ENCODE measurements at regions not wholly inside any gene's neighbourhood (a gene's known extent, or its start where the extent isn't known, plus 50 kb on each side); places are given as distances from the start of the nearest gene placed in this dataset.

DNA sequence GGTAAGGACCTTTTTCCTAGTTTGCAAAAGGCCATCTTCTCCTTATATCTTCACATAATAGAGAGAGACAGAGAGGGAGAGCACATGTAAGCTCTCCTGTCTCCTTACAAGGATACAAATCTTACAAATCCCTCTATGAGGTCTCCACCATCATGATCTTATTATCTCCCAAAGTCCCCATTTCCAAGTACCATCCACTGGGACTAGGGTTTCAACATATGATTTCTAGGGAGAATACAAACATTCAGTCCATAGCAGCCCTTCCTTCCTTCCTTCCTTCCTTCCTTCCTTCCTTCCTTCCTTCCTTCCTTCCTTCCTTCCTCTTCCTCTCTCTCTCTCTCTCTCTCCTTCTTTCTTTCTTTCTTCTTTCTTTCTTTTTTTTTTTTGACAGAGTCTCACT is 1132.9 kb upstream of the WWC1 start:
- no peak for DNase-seq

DNA sequence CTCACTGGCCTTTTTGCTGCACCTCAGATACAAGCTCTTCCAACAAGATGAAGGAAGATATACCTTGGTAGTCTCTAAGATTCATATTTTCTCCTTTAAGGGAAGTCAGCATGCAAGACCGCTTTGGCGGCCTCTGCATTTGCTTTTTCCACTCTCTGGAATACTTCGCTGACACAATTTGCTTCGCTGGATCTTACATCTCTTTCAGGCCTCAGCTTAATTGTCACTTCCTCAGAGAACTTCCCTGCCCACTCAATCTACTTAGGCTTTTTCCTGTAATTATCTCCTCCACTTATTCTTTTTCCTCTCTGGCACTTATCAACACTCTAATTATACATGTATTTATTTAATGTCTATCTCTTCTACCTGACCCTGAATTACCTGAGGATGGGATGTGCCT is 1131.1 kb upstream of the WWC1 start:
- no peak for DNase-seq

DNA sequence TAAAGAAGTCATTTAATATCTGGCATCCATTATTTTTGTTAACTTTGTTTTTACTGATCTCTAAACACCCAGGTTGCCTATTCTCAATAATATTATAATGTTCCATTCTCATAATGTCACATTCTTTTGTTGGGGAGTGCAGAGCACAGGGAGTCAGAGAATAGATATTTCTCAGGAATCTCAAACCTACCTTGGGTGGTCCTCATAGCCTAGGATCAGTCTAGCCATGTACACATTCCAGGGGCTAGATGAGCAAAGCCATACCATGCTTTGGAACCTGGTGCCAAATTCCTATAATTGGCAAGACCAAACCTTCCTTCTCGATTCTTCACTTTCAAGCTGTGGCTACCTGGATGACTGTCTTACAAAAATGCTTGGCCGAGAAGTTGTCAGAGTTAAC is 1124.7 kb upstream of the WWC1 start:
- no peak for DNase-seq

DNA sequence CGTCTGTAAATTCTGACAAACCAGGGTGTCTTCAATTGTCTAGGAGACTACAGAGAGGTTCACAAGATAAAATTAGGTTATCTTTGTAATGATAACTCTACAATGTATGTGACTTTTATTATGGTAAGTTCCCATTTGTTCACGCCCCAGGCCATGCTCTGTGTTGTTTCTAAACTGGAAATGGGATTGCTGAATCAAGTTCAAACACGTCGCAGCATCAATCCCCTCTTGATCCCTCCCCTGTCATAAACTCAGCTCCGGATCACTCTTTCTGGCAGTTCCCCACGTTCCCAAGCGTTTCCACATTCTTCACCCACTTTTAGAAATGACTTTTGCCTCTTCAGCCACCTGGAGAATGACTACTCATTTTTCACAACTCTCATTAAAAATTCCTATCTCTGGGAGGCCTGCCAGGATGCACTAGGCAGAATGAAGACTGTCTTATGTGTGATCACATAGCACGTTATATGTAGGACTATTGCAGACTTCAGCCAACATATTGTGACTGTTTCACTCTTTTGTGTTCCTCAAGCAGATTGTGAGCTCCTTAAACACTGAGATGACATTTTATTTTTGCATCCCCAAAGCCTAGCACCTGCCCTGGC is 1124.2 kb upstream of the WWC1 start:
- DNase-seq, result no peak

DNA sequence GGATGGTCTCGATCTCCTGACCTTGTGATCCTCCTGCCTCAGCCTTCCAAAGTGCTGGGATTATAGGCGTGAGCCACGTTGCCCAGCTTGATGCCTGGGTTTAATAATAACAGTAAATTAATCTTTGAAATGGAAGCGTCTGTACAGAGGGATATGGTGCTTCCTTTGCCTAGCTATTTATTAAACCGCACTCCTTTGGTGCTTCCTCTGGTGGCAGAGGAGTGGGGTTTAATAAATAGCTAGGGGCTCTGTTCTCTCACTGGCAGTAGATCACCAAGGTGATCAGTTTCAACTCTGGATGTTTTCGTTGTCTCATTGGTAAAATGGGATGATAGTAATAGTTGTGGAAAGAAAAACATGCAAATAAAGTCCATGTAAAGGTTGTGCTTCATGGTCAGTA is 1122.5 kb upstream of the WWC1 start:
- DNase-seq, result no peak

DNA sequence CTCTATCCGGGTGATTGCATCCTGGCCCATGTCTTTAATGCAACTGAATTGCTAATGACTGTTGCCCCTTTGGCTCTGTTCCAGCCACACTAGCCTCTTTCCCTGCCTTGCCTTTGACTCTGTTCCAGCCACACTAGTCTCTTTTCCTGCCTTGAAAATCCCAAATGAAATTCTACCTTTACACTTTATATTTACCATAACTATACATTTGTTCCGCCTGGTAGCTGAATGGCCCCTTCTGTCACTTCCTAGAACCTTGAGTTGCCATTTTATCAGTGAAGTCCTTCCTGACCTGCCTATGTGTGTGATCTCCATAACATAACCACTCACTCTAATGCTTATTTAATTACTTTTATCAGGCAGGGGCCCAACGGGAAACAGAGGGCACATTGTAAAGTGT is 1120.4 kb upstream of the WWC1 start:
- DNase-seq, result no peak

DNA sequence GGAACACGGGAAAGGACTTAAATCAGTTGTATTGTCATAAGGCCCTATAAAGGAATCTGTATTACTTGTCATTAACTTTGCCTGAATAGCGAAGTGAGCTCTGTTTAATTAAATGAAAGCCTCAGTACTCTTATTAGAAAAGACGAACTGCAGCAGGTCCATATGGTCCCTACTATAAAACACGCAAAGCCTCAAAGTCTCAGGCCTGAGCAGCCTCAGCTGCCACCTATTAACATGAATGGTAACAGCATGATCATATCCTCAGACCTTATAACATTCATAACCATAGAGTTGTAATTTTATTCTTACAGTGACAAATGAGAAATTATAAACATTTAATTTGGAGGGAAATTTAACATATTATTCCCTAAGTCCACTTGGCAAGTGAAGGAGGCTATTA is 1113.7 kb upstream of the WWC1 start:
- DNase-seq, result no peak

DNA sequence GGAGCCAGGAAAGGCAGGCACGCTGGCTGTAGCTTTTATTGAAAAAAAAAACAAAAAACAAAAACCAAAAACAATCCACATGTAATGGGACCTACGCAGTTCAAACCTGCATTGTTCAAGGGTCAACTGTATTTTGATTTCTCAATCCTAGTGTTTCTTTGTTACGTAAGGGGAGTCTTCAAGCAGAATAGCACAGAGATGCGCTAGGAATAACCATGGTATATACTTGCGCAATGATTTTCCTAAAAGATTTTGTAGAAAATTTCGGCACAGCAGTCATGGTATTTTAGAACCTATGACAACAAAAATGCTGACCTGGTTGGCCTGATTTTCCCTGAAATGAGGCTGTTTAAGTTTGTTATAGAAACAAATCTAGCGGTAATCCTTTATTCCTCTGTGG is 1110.5 kb upstream of the WWC1 start:
- DNase-seq, result no peak

DNA sequence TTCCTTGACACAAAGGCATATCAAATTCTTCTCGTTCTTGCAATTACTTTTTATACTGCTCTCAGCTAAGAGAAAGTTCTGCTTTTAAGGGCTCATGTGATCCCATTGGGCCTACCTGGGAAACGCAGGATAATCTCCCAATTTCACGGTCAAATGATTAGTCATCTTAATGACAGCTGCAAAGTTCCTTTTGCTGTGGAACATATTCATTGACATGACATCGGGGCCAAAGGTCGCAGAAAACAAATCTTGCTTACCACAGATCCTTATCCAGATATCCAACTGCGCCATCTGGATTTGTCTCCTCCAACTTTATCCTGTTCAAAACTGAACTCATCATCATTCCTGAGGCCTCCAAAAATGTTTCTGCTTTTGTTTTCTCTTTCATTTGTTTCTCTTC is 1085.6 kb upstream of the WWC1 start:
- no peak for DNase-seq

DNA sequence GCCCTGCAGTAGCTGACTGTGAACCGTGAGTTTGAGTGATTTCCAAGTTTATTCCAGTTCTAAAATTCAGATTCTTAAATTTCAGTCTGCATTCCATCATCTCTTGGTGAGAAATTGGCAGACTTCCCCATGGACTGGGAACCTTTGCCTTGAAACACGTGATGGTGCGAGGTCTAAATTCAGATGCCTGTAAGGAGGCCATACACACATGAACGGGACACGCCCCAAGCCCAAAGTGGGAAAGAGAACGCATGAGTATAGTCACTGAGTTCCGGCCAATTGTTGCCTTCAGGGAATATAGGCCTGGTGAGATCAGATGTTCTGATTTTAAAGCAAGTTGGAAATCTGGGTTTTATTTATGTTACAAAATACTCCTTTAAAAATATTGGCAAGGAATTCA is 1084.4 kb upstream of the WWC1 start:
- no peak for DNase-seq

DNA sequence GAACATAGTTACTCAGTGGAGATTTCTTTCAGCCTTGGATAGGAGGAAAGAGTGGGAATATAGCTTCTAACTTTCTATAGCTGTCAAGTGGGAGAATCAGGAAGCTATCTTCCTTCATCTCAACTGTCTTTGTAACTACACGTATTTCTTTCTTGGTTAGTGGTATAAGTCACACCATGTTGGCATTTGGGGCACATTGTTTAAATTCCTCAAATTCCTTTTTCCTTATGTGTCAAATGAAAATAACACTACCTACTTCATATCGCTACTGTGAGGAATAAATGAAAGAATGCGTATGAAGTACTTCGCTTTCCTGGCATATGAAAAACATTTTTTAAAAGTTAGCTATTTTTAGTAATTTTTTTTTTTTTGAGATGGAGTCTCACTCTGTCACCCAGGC is 1082.5 kb upstream of the WWC1 start:
- no peak for DNase-seq

DNA sequence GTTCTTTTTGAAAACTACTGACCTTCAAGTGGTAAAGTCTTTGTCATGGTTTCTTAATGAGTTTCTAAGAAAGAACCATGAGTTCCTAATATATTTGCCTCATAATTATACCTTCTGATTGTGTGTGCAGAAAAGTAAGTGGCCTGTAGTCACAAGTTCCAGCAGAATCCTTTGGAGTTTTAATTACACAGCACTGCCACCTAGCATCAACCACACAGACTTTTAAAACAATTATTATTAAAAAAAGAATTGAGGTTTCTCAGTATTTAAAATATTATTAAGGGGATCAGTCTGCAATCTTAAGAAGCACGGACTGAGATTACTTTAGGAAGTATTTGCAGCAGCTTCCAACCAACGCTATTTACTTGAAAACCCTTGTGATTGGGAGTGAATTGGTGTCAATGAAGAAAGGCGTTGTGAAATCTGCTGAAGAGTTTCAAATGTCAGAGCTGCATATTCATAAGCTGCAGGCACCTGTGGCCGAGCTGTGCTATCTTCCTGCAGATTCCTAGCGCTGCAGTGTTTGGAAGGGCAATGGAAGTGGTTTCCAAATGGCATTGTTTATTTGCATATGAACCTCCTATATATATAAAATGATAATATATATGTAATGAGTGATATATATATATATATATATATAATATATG is 1074.2 kb upstream of the WWC1 start:
- DNase-seq, result no peak

DNA sequence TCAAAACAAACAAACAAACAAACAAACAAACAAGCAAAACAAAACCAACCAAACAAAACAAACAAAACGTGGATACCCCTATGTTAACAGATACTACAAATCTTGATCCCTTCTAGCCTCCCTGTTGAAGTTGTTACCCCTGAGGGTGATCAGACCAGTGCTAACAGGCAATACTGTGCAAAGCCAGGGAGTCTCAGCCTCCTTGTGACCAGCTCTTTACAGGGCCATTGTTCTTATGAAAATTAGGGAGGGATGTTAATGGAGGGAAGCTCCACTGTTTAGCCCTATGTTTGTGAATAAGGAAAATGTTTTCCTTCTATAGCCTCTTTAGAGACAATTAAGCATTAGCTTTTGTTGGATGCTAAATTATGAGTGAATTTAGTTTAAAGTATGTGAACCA is 1072.1 kb upstream of the WWC1 start:
- no peak for DNase-seq

DNA sequence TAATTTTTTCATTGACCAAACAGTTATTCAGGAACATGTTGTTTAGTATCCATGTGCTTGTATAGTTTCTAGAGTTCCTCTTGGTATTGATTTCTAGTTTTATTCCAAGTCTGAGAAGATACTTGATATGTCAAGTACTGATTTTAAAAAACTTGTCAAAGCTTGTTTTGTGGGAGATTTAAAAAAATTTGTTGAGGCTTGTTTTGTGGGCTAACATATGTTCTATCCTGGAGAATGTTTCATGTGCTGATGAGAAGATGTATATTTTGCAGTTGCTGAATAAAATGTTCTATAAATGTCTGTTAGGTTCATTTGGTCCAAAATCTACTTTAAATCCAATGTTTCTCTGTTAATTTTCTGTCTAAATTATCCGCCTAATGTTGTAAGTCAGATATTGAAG is 1065.1 kb upstream of the WWC1 start:
- no peak for DNase-seq

DNA sequence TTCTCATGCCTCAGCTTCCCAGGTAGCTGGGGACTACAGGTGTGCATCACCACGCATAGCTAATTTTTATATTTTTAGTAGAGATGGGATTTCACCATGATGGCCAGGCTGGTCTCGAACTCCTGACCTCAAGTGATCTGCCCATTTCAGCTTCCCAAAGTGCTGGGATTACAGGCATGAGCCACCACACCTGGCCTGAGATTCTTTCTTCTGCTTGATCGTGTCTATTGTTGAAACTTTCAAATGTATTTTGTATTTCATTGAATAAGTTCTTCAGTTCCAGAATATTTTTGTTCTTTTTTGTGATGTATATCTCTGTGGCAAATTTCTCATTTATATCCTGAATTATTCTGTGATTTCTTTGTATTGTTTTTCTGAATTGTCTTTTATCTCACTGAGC is 1063.3 kb upstream of the WWC1 start:
- DNase-seq, result no peak

DNA sequence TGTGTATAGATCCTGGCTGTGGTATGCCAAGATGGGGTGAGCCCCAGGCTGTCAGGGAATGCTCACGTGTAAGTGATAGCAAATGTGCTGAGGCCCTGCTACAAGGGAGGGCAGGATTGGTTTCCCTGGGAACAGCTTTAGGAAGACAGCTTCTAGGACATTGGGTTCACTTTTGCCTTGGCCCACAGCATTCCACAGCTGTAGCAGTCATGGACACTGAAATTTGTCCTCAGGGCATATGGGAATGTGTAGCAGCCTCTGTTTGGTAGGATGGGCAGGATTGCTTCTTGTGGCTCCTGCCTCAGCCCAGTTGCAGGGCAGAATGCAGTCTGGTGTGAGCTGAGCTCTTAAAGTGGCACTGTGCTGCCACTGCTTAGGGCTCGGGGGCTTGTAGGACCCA is 1061.7 kb upstream of the WWC1 start:
- DNase-seq, result no peak

DNA sequence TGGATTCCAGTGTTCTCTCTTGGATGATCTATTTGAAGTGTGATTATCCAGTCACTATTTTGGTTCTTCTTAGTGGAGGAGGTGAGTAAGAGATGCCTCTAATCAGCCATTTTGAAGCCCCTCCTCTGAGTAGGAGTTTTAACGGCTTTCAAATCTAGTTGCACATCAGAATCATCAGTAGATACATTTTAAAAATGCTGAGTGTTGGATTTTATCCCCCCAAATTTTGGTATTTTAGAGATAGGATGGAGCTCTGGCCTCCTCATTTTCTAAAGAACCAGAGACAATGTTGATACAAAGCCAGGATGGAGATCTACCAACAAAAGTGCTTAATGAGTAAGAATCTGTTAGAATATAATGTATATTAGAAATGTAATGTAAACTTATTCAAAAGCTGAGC is 1061.0 kb upstream of the WWC1 start:
- no peak for DNase-seq

DNA sequence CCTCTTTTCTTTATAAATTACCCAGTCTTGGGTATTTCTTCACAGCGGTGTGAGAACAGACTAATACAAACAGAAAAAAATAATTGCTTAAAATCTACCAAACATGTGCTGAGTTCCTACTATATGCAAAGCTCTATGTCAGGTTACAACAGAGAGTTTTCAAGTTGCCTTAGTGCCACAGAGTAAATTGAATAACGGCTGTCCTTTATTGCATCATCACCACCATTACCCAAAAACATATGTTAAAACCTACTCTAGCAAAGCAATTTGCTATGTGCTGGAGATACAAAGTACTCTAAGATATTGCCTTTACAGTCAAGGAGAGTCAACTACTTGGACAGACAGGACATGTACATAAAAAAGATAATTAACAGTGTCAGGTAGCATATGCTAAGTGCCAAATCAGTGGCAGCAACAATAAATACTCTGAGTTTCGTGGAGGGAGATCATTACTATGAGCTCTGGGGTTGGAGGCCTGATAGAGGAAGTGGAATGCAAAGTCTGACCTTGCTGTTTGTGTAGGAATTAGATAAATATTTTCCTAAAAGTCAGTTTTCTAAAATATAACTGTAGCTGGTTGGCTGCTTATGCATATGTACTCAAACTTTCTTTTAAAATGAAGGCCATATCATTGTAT is 1058.7 kb upstream of the WWC1 start:
- no peak for DNase-seq

DNA sequence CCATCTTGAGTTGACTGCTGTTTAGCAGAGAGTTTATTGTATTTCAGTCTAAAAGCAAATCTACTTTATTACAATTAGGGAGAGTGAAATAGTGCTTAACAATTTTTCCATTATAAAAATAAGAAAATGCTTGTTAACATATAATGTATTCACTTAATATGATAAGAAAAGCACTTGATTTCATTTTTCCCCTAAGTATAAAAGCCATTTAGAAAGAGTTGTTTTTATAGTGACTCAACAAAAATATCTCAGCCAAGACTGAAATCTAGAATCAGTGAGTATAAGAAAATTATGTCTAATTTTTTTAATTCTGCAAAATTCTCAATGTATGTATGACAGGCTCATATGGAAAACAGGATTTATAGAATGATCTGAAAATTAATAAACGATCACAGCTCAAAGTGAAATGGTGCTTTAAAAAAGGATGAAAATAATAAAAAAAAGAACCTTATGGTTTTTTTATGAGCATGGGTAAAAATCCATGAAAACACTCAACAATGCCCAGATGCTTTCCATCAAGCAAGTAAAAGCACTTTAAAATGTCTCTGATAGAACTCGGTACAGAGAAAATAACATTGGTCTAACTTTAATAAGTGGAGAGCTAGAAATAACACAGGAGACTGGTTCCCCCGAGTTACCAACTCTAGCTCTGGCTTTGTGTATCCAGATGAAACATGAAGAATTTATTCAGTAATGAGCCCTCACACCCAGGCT is 1057.8 kb upstream of the WWC1 start:
- no peak for DNase-seq

DNA sequence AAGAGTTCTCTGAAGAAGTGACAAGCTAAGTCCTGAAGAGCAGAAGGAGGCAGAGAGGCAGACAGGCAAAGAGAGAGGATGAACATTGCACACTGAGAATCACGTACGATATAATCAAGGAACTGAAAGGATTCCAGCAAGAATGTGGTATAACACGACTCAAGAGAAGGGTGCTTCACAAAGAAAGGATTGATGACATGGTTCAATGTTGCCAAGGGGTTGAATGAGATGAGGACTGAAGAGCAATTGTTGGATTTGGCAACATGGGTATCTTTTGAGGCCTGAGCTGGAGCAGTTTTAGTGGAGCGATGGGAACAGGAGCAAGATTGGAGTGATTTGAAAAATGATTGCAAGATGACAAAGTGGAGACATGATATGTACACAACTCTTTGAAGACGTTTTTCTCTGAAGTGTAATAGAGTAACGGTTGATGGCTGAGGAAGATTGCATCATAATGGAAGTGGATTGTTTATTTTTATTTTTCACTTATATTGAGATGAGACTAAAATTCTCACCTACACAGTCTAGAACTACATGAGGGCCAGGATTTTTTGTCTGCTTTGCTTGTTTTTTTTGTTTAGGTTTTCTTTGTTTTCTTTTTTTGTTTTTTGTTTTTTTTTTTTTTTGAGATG is 1049.9 kb upstream of the WWC1 start:
- no peak for DNase-seq

DNA sequence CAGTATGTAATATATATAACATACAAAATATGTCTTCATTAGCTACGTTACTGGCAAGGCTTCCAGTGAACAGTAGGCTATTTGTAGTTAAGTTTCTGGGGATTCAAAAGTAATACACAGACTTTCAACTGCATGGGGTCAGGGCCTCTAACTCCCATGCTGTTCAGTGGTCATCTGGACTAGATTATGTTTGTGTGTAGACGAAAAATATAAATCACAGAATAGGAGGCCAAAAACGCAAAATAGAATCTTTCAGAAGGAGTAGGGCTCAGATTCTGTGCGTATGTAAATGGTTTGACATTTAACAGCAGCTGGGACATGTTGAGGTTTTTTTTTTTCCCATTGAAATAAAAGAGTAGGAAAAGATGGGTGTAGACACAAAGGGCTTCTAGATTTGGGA is 1048.7 kb upstream of the WWC1 start:
- DNase-seq, result no peak

DNA sequence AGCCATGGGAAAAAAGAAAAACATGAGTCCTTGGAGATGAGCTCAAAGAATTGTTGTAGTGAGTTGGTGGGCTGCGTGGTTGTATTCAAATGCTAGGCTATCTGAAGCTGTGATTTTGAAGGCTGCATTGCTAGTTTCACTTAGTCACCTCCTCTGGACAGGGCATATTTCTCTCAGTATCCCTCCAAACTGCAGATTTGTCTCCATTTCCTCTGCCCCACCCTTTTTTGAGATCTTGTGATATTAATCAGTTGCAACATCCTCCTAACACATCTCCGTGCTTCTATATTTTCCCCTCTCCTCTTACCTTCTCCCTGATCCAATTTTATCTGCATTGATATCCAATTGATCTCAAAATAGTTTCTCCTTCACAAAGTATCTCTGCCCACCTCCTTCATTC is 1048.0 kb upstream of the WWC1 start:
- DNase-seq, result no peak

DNA sequence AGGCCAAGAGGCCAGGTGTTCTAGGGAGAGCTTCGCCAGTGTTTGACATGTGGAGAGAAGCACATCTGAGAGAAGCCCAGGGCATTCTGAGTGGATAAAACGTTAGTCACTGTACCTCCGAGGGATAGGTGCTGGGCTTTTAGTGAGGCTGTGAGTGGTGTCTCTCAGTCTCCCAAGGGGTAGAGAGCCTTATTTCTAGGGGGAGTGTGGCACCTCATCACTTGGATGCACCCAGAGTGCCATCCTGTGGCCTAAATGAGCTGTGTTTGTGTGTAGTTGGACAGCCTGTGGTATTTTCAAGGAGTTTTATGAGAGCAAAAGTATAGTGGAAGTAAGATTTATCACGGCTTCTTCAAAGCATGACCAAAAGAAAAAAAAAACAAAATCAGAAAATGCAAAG is 1046.9 kb upstream of the WWC1 start:
- no peak for DNase-seq

DNA sequence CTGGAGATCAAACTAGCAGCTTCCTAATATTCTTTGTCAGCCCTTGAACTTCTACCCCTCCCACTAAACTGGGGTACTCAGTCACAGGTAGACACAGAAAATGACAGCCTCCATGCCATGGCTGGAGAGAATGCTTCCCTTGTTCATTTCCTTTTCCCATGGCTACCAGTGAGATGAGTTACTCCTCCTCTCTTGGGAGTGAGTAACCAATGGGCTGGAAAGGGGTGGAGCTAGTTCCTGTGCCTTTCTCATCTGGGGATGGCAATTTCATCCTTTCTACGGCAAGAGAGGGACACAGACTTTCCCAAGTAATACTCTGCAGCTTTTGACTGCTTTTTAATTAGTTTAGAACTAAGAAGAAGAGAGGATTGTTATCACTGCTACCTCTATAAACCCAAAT is 1045.6 kb upstream of the WWC1 start:
- DNase-seq, result no peak
